ENCODE measurements at regions not wholly inside any gene's neighbourhood (a gene's known extent, or its start where the extent isn't known, plus 50 kb on each side); places are given as distances from the start of the nearest gene placed in this dataset.

DNA sequence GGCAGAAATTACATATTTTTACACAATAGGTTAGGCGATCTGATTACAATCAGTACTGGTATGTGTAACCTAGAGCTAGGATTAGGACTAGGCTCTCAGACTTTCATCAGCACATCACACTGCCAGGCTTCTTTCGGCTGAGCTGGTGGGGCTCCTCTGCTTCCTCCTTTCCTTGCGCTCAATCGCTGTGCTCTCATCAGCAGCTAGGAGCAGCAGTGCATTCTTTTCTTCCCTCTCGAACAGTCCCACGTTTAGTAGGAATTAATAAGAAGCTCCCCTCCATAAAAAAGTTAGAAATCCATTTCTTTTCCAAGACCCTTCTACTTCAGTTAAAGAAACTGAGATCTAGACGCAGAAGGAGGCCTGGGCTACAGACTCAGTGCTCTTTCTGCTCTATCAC, 350.4 kb downstream of the SPRY1 start:
- TF ChIP-seq, protein P1, sequence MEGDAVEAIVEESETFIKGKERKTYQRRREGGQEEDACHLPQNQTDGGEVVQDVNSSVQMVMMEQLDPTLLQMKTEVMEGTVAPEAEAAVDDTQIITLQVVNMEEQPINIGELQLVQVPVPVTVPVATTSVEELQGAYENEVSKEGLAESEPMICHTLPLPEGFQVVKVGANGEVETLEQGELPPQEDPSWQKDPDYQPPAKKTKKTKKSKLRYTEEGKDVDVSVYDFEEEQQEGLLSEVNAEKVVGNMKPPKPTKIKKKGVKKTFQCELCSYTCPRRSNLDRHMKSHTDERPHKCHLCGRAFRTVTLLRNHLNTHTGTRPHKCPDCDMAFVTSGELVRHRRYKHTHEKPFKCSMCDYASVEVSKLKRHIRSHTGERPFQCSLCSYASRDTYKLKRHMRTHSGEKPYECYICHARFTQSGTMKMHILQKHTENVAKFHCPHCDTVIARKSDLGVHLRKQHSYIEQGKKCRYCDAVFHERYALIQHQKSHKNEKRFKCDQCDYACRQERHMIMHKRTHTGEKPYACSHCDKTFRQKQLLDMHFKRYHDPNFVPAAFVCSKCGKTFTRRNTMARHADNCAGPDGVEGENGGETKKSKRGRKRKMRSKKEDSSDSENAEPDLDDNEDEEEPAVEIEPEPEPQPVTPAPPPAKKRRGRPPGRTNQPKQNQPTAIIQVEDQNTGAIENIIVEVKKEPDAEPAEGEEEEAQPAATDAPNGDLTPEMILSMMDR (IDR thresholded peaks at IDR 0.05) = no peak
- no peak for TF ChIP-seq POLR2A (IDR thresholded peaks at IDR 0.05)
